ENCODE measurements at regions not wholly inside any gene's neighbourhood (a gene's known extent, or its start where the extent isn't known, plus 50 kb on each side); places are given as distances from the start of the nearest gene placed in this dataset.

GRCh38 chr5:172505403-172505759 is 51.1 kb upstream of the SH3PXD2B start:
- H3K36me3 ChIP-seq, result no peaks in the 10 kb centered on the region
- H3K4me3 ChIP-seq, result no peak overlapping the region
- intact Hi-C loops (cut with DNase I), result no loop called here
- no peaks in the 10 kb centered on the region for H3K9me3 ChIP-seq
- no peak for DNase-seq
- TF ChIP-seq CTCF (IDR thresholded peaks at IDR 0.05) (no peak), POLR2A (IDR thresholded peaks at IDR 0.05) (no peak)
- H3K27ac ChIP-seq, result no peak overlapping the region
- no peaks in the 10 kb centered on the region for H3K4me1 ChIP-seq
- no peaks in the 10 kb centered on the region for H3K27me3 ChIP-seq
- WGBS (ENCODE audit: insufficient coverage, low coverage, low lambda C conversion rate, missing lambda C conversion rate), result 78% methylated on average over 7 of the region's 8 CpGs
- ATAC-seq, result no peak

GRCh38 chr5:172504701-172505402 is 50.5 kb upstream of the SH3PXD2B start:
- WGBS (ENCODE audit: insufficient coverage, low coverage, low lambda C conversion rate, missing lambda C conversion rate), result 56% methylated on average over 4 of the region's 4 CpGs
- peak in 2 of 4 donors; percentile 21 to 57 for ATAC-seq
- H3K4me3 ChIP-seq, result no peak overlapping the region
- no peaks in the 10 kb centered on the region for H3K9me3 ChIP-seq
- peak in 2 of 3 donors; percentile 18 to 33 for DNase-seq
- H3K27me3 ChIP-seq, result no peaks in the 10 kb centered on the region
- intact Hi-C loops (cut with DNase I), result no loop called here
- H3K27ac ChIP-seq, result no peak overlapping the region
- no peak for TF ChIP-seq CTCF (IDR thresholded peaks at IDR 0.05)
- no peak for TF ChIP-seq POLR2A (IDR thresholded peaks at IDR 0.05)
- no peaks in the 10 kb centered on the region for H3K36me3 ChIP-seq
- no peaks in the 10 kb centered on the region for H3K4me1 ChIP-seq

- Histone ChIP-seq H3K4me1 (no peaks in the 10 kb centered on the region), H3K36me3 (no peaks in the 10 kb centered on the region), H3K27me3 (no peaks in the 10 kb centered on the region), H3K4me3 (no peak overlapping the region), H3K27ac (peak overlapping the region in 1 of 3 donors; percentile 16), H3K9me3 (no peaks in the 10 kb centered on the region)
- ATAC-seq (no peak), DNase-seq (peak in 2 of 3 donors; percentile 19 to 27)
- TF ChIP-seq CTCF (IDR thresholded peaks at IDR 0.05), result no peak
- TF ChIP-seq POLR2A (IDR thresholded peaks at IDR 0.05), result no peak
- WGBS (ENCODE audit: insufficient coverage, low coverage, low lambda C conversion rate, missing lambda C conversion rate), result 60% methylated on average over 4 of the region's 10 CpGs
- intact Hi-C loops (cut with DNase I), result no loop called here
Measured at GRCh38 chr5:172503925-172504700, 49.8 kb upstream of the SH3PXD2B start.

All from right lobe of liver (tissue), 6 donors.